RWPE2 (cell line): ENCODE measurements at regions not wholly inside any gene's neighbourhood (a gene's known extent, or its start where the extent isn't known, plus 50 kb on each side); places are given as distances from the start of the nearest gene placed in this dataset.
"Not testable (repeated sequence)": the region's sequence is repeated elsewhere in the genome, so short reads cannot be mapped to it uniquely, and the experiment has no call there.

Source experiments
- ATAC-seq: fragments of 200-7000 bp; cut with Tn5 transposase; 3 replicates; pipeline ENCODE4 v1.9.1; 2021; ENCODE audit warnings: low read depth
- DNase-seq: peaks from one replicate; pipeline ENCODE4 v3.0.0-alpha.2; 2020; ENCODE audit warnings: low spot score
- H3K27ac ChIP-seq: fragments of 450-650 bp; 2 replicates; pipeline ENCODE4 v1.5.1; 2017; ENCODE audit warnings: mild to moderate bottlenecking; ENCODE audit not compliant: poor library complexity, severe bottlenecking
- H3K27me3 ChIP-seq: fragments of 250-450 bp; sonication (Bioruptor Pico); 2 replicates; pipeline ENCODE4 v1.5.1; 2021; ENCODE audit warnings: mild to moderate bottlenecking, moderate library complexity; ENCODE audit not compliant: insufficient read depth, poor library complexity, severe bottlenecking
- H3K36me3 ChIP-seq: fragments of 250-450 bp; sonication (Bioruptor Pico); 2 replicates; pipeline ENCODE4 v1.5.1; 2020; ENCODE audit warnings: low read depth, mild to moderate bottlenecking, moderate library complexity
- H3K4me1 ChIP-seq: fragments of 250-450 bp; sonication (Bioruptor Pico); 2 replicates; pipeline ENCODE4 v1.5.1; 2021; ENCODE audit warnings: mild to moderate bottlenecking, moderate library complexity; ENCODE audit not compliant: insufficient read depth, poor library complexity, severe bottlenecking
- H3K4me3 ChIP-seq: fragments of 250-450 bp; sonication (Bioruptor Pico); 2 replicates; pipeline ENCODE4 v1.5.1; 2021; ENCODE audit warnings: mild to moderate bottlenecking, moderate library complexity; ENCODE audit not compliant: severe bottlenecking
- H3K9me3 ChIP-seq: fragments of 250-450 bp; sonication (Bioruptor Pico); 2 replicates; pipeline ENCODE4 v1.5.1; 2021; ENCODE audit warnings: mild to moderate bottlenecking, moderate library complexity; ENCODE audit not compliant: severe bottlenecking
- CTCF ChIP-seq: fragments of 450-650 bp; IDR thresholded peaks from one replicate; pipeline ENCODE4 v1.5.1; 2017; ENCODE audit warnings: mild to moderate bottlenecking, moderate library complexity; ENCODE audit not compliant: poor library complexity, severe bottlenecking

- H3K4me1 ChIP-seq: no peaks in the 10 kb centered on the region
- H3K9me3 ChIP-seq: peaks cover 3% of the 10 kb centered on the region
- H3K36me3 ChIP-seq: no peaks in the 10 kb centered on the region
- TF ChIP-seq CTCF: no peak
- H3K27ac ChIP-seq: no peak overlapping the region
- H3K27me3 ChIP-seq: peaks cover 23% of the 10 kb centered on the region
- DNase-seq (no peak), ATAC-seq (no peak)
- H3K4me3 ChIP-seq: no peak overlapping the region
Observed at GRCh38 chr2:89850481-89850880, 1159.0 kb downstream of the RPIA start.

GRCh38 chr2:89850881-89851582, 1159.6 kb downstream of the RPIA start:
- Histone ChIP-seq H3K36me3 (no peaks in the 10 kb centered on the region), H3K9me3 (peaks cover 3% of the 10 kb centered on the region), H3K27me3 (peaks cover 23% of the 10 kb centered on the region), H3K4me1 (no peaks in the 10 kb centered on the region), H3K27ac (no peak overlapping the region), H3K4me3 (no peak overlapping the region)
- TF ChIP-seq CTCF: no peak
- DNase-seq (no peak), ATAC-seq (no peak)

- no peak for TF ChIP-seq CTCF
- Histone ChIP-seq H3K4me1 (no peaks in the 10 kb centered on the region), H3K9me3 (peaks cover 1% of the 10 kb centered on the region), H3K27me3 (peaks cover 20% of the 10 kb centered on the region), H3K4me3 (no peak overlapping the region), H3K27ac (no peak overlapping the region), H3K36me3 (no peaks in the 10 kb centered on the region)
- DNase-seq (no peak), ATAC-seq (no peak)
Observed at GRCh38 chr2:89851583-89851905, 1160.1 kb downstream of the RPIA start.

- not testable (repeated sequence) for H3K4me3 ChIP-seq, H3K27ac ChIP-seq, ATAC-seq
Observed at GRCh38 chr2:89853427-89853826, 1162.0 kb downstream of the RPIA start.

GRCh38 chr2:89855752-89856151, 1164.3 kb downstream of the RPIA start:
- not testable (repeated sequence) for DNase-seq, H3K27ac ChIP-seq, H3K9me3 ChIP-seq, H3K27me3 ChIP-seq, H3K4me1 ChIP-seq, H3K36me3 ChIP-seq, ATAC-seq, H3K4me3 ChIP-seq

More at GRCh38 chr2:89853427-89853826, 1162.0 kb downstream of the RPIA start:
- not testable (repeated sequence) for DNase-seq, H3K9me3 ChIP-seq, H3K4me1 ChIP-seq, H3K27me3 ChIP-seq, H3K36me3 ChIP-seq

- not testable (repeated sequence) for H3K36me3 ChIP-seq, ATAC-seq, H3K4me1 ChIP-seq, H3K27me3 ChIP-seq, H3K27ac ChIP-seq, H3K4me3 ChIP-seq, H3K9me3 ChIP-seq, DNase-seq
Observed at GRCh38 chr2:89856305-89856704, 1164.8 kb downstream of the RPIA start.

GRCh38 chr2:89862164-89862563, 1170.7 kb downstream of the RPIA start:
- not testable (repeated sequence) for H3K4me1 ChIP-seq, H3K36me3 ChIP-seq, DNase-seq, H3K9me3 ChIP-seq, H3K27me3 ChIP-seq, H3K27ac ChIP-seq, ATAC-seq, H3K4me3 ChIP-seq

GRCh38 chr2:89863209-89863608, 1171.7 kb downstream of the RPIA start:
- not testable (repeated sequence) for H3K9me3 ChIP-seq, H3K27me3 ChIP-seq, H3K4me1 ChIP-seq, H3K27ac ChIP-seq, H3K4me3 ChIP-seq, H3K36me3 ChIP-seq, DNase-seq, ATAC-seq

- not testable (repeated sequence) for H3K27me3 ChIP-seq, H3K4me1 ChIP-seq, DNase-seq, ATAC-seq, H3K9me3 ChIP-seq, H3K27ac ChIP-seq, H3K4me3 ChIP-seq, H3K36me3 ChIP-seq
Observed at GRCh38 chr2:89874810-89875595, 1183.5 kb downstream of the RPIA start.
